SK-N-SH (cell line): ENCODE measurements at regions not wholly inside any gene's neighbourhood (a gene's known extent, or its start where the extent isn't known, plus 50 kb on each side); places are given as distances from the start of the nearest gene placed in this dataset.

Source experiments
- CTCF ChIA-PET: fragments of 300-600, 350-600 bp; formaldehyde crosslinking; extraction: SDS; loops from one replicate; lab custom pipeline; 2021; lab: Yijun Ruan, JAX
- POLR2A ChIA-PET: fragments of 350-600 bp; sonication (Branson Sonifier 250); formaldehyde crosslinking; extraction: SDS; loops from one replicate; lab custom pipeline; 2020; ENCODE audit warnings: antibody characterized with exemption, inconsistent platforms; lab: Yijun Ruan, JAX
- DNase-seq: peaks from one replicate; pipeline ENCODE4 v3.0.0; 2012
- H2AFZ ChIP-seq: fragments of 200-600 bp; sonication (generic); 2 replicates; pipeline ENCODE4 v1.8.1; 2016; ENCODE audit warnings: antibody characterized with exemption, mild to moderate bottlenecking, low read depth
- H3F3A ChIP-seq: fragments of 200-600 bp; sonication (generic); replicated peaks from 2 replicates; pipeline ENCODE3; 2016; ENCODE audit warnings: antibody characterized with exemption, mild to moderate bottlenecking; ENCODE audit not compliant: insufficient read depth
- H3K27ac ChIP-seq, 2 experiments: fragments of 200-500 bp in 1 of 2; fragments of 200-600 bp in 1 of 2; sonication (Bioruptor generic) in 1 of 2; sonication (generic), shearing (Covaris generic) in 1 of 2; 2 replicates each; pipeline versions ENCODE4 v1.5.1 to v1.6.1; 2014 to 2016; ENCODE audit warnings: low read depth in 2 of 2, inconsistent platforms in 1 of 2, low read length in 1 of 2, mild to moderate bottlenecking in 1 of 2, mixed read lengths in 1 of 2
- H3K27me3 ChIP-seq: fragments of 200-600 bp; sonication (generic), shearing (Covaris generic); 2 replicates; pipeline ENCODE4 v1.6.1; 2016; ENCODE audit warnings: mixed run types; ENCODE audit not compliant: insufficient read depth
- H3K36me3 ChIP-seq, 2 experiments: fragments of 200-500 bp in 1 of 2; fragments of 200-600 bp in 1 of 2; sonication (Bioruptor generic) in 1 of 2; sonication (generic) in 1 of 2; replicated peaks in 1 of 2; 2 replicates each; pipeline versions ENCODE3 to v1.5.1; 2014 to 2016; ENCODE audit warnings: low read length in 1 of 2, mild to moderate bottlenecking in 1 of 2; ENCODE audit not compliant: insufficient read depth in 2 of 2, control insufficient read depth in 1 of 2
- H3K4me1 ChIP-seq, 2 experiments: fragments of 200-500 bp in 1 of 2; fragments of 200-600 bp in 1 of 2; sonication (Bioruptor generic) in 1 of 2; sonication (generic), shearing (Covaris generic) in 1 of 2; 2 replicates each; pipeline versions ENCODE4 v1.5.1 to v1.6.1; 2014 to 2016; ENCODE audit warnings: low read depth in 1 of 2, low read length in 1 of 2, mixed run types in 1 of 2; ENCODE audit not compliant: insufficient read depth in 2 of 2, control insufficient read depth in 1 of 2
- H3K4me2 ChIP-seq: fragments of 200-600 bp; sonication (generic), shearing (Covaris generic); 2 replicates; pipeline ENCODE4 v1.6.1; 2017; ENCODE audit warnings: mixed run types
- H3K4me3 ChIP-seq, 2 experiments: fragments of 200-500 bp in 1 of 2; fragments of 200-600 bp in 1 of 2; sonication (Bioruptor generic) in 1 of 2; sonication (generic), shearing (Covaris generic) in 1 of 2; 2 replicates each; pipeline versions ENCODE4 v1.5.1 to v1.8.1; 2014 to 2016; ENCODE audit warnings: low read depth in 2 of 2, inconsistent platforms in 1 of 2, low read length in 1 of 2, mild to moderate bottlenecking in 1 of 2, mixed read lengths in 1 of 2, moderate library complexity in 1 of 2
- H3K79me2 ChIP-seq: fragments of 200-600 bp; sonication (generic); 2 replicates; pipeline ENCODE4 v1.8.1; 2017; ENCODE audit warnings: mild to moderate bottlenecking; ENCODE audit not compliant: insufficient read depth
- H3K9ac ChIP-seq: fragments of 200-600 bp; sonication (generic); 2 replicates; pipeline ENCODE4 v1.6.1; 2017; ENCODE audit warnings: mixed run types
- H3K9me2 ChIP-seq: fragments of 200-600 bp; sonication (generic); 2 replicates; pipeline ENCODE4 v1.6.1; 2017; ENCODE audit warnings: mixed run types
- H3K9me3 ChIP-seq: fragments of 200-600 bp; sonication (generic); 2 replicates; pipeline ENCODE4 v1.6.1; 2017; ENCODE audit warnings: mixed run types, mild to moderate bottlenecking, moderate library complexity
- H4K20me1 ChIP-seq: fragments of 200-600 bp; sonication (generic); 2 replicates; pipeline ENCODE4 v1.6.1; 2017; ENCODE audit warnings: mild to moderate bottlenecking, mixed run types; ENCODE audit not compliant: insufficient read depth
- ELF1 ChIP-seq: IDR thresholded peaks from 2 replicates; pipeline ENCODE4 v1.4.0; 2012
- FOSL2 ChIP-seq: IDR thresholded peaks from 2 replicates; pipeline ENCODE4 v1.4.0; 2012; ENCODE audit warnings: low read depth, mild to moderate bottlenecking, moderate library complexity, borderline replicate concordance
- FOXJ3 ChIP-seq: sonication (generic); formaldehyde crosslinking; IDR thresholded peaks from 2 replicates; pipeline ENCODE4 v1.5.1; 2020; ENCODE audit warnings: mild to moderate bottlenecking, missing genetic modification reagents
- FOXM1 ChIP-seq: IDR thresholded peaks from 2 replicates; pipeline ENCODE4 v1.4.0; 2012; ENCODE audit warnings: low read depth, mild to moderate bottlenecking
- IRF3 ChIP-seq: fragments of 150-350 bp; IDR thresholded peaks from 2 replicates; pipeline ENCODE4 v1.6.1; 2016; ENCODE audit warnings: mild to moderate bottlenecking, low read depth, low read length
- JUND ChIP-seq: IDR thresholded peaks from 2 replicates; pipeline ENCODE4 v1.4.0; 2012
- MEF2A ChIP-seq: IDR thresholded peaks from 2 replicates; pipeline ENCODE4 v1.4.0; 2012; ENCODE audit warnings: low read depth, borderline replicate concordance
- MXI1 ChIP-seq: IDR thresholded peaks from 2 replicates; pipeline ENCODE4 v1.6.1; 2012; ENCODE audit warnings: mild to moderate bottlenecking, low read depth, low read length, improper control_type of control experiment
- NFIC ChIP-seq: IDR thresholded peaks from 2 replicates; pipeline ENCODE4 v1.4.0; 2012; ENCODE audit warnings: borderline replicate concordance
- NRF1 ChIP-seq: IDR thresholded peaks from 2 replicates; pipeline ENCODE4 v1.6.1; 2012; ENCODE audit warnings: low read depth, mild to moderate bottlenecking, low read length
- POLR2AphosphoS5 ChIP-seq: IDR thresholded peaks from 2 replicates; pipeline ENCODE4 v1.6.1; 2012; ENCODE audit warnings: low read depth, low read length
- RCOR1 ChIP-seq: fragments of 150-350 bp; IDR thresholded peaks from 2 replicates; pipeline ENCODE4 v1.6.1; 2017; ENCODE audit warnings: antibody characterized with exemption, low read length
- REST ChIP-seq: IDR thresholded peaks from 2 replicates; pipeline ENCODE4 v1.6.1; 2012; ENCODE audit warnings: mild to moderate bottlenecking, low read depth, low read length, moderate library complexity
- RFX5 ChIP-seq: IDR thresholded peaks from 2 replicates; pipeline ENCODE4 v1.6.1; 2012; ENCODE audit warnings: mild to moderate bottlenecking, improper control_type of control experiment, low read length
- RXRA ChIP-seq: IDR thresholded peaks from 2 replicates; pipeline ENCODE4 v1.4.0; 2012; ENCODE audit warnings: low read depth, mild to moderate bottlenecking, borderline replicate concordance
- SIN3A ChIP-seq: IDR thresholded peaks from 2 replicates; pipeline ENCODE4 v1.6.1; 2012; ENCODE audit warnings: low read depth, mild to moderate bottlenecking, low read length, moderate library complexity, borderline replicate concordance
- SMC3 ChIP-seq: IDR thresholded peaks from 2 replicates; pipeline ENCODE4 v1.6.1; 2012; ENCODE audit warnings: low read depth, low read length, improper control_type of control experiment
- TAF1 ChIP-seq: IDR thresholded peaks from 2 replicates; pipeline ENCODE4 v1.6.1; 2012; ENCODE audit warnings: low read depth, mild to moderate bottlenecking, low read length, moderate library complexity, borderline replicate concordance
- TCF12 ChIP-seq: IDR thresholded peaks from 2 replicates; pipeline ENCODE4 v1.4.0; 2012
- USF2 ChIP-seq: fragments of 150-350 bp; IDR thresholded peaks from 2 replicates; pipeline ENCODE4 v1.6.1; 2017; ENCODE audit warnings: antibody characterized with exemption, low read length, low read depth, borderline replicate concordance
- WGBS: methylation state at CpG from one replicate; pipeline ENCODE4 v1.1.6; 2017; ENCODE audit warnings: low lambda C conversion rate; 5-methylcytosine and 5-hydroxymethylcytosine counted together
- TF ChIP-seq, protein P1 (sequence below): IDR thresholded peaks from 2 replicates; pipeline ENCODE4 v1.4.0; 2012; ENCODE audit warnings: low read depth
- TF ChIP-seq, protein P2 (sequence below): IDR thresholded peaks from 2 replicates; pipeline ENCODE4; 2012

DNA sequence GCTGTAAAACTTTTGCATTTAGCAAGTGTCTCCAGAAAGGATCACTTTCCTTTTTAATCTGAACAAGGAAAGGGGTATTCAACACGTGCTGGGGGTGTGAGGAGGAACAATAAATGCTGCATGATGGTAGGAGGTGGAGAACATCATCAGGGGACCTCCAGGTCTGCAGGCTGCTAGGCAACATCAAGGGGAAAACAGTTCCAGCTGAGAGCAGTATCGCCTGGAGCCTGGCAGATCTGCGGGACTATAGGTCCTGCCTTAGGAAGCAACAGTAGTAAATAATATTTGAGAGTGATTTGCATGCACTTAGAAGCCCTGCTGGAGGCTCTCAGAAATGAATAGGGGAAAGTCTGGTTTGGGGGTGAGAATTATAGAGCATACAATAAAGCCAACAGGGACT lies 175.6 kb downstream of the SUCLG1 start (continued):
- TF ChIP-seq REST = no peak
- TF ChIP-seq FOXJ3 = no peak
- TF ChIP-seq ELF1 = no peak
- TF ChIP-seq TAF1 = no peak
- no peak for TF ChIP-seq SMC3

DNA sequence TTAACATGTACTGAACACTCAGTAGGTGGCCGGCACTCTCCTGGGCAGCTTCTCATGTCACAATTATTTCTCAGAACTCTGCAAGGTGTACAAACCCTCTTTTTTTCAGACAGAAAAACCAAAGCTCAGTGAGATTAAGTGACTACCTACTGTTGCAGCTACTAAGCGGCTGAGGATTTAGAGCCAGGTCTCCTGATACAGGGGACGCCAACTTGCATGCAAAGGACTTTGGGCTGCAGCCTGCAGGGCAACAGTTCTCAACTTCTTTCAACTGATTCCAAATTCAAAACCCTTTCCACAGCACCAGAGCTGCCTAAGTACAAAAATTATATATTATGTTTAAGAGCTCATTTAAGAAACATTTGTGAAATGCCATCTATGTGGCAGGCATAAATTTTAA lies 177.6 kb downstream of the SUCLG1 start:
- ChIA-PET CTCF (interaction anchor here (0.8 to 1.0 kb wide), 2 partner anchors 22 to 33 kb away, joined by 5 read pairs; no protein-coding TSS in a partner anchor), POLR2A (no interaction called here)

GRCh38 chr2:84280873-84281272 lies 178.2 kb downstream of the SUCLG1 start:
- WGBS = 50% methylated on average over 1 of the region's 1 CpG
- Histone ChIP-seq H3K27ac (no peak overlapping the region), H3K9me3 (no peaks in the 10 kb centered on the region), H3K9ac (no peak overlapping the region), H4K20me1 (no peaks in the 10 kb centered on the region), H3K4me3 (no peak overlapping the region), H3K4me1 (no peaks in the 10 kb centered on the region), H3K4me2 (no peak overlapping the region), H3K9me2 (no peaks in the 10 kb centered on the region), H3K79me2 (no peaks in the 10 kb centered on the region), H3K27me3 (no peaks in the 10 kb centered on the region), H3K36me3 (no peaks in the 10 kb centered on the region), H2AFZ (no peak overlapping the region), H3F3A (no peaks in the 10 kb centered on the region)
- ChIA-PET POLR2A (no interaction called here), CTCF (interaction anchor here (0.8 kb wide), 1 partner anchor 34 kb away, joined by 3 read pairs; no protein-coding TSS in a partner anchor)
- DNase-seq = no peak
- no peak for TF ChIP-seq TCF12
- no peak for TF ChIP-seq MXI1
- no peak for TF ChIP-seq FOSL2
- no peak for TF ChIP-seq JUND
- TF ChIP-seq NFIC = no peak
- no peak for TF ChIP-seq RXRA
- no peak for TF ChIP-seq RFX5
- TF ChIP-seq RCOR1 = no peak
- TF ChIP-seq FOXM1 = no peak
- TF ChIP-seq, protein P1, sequence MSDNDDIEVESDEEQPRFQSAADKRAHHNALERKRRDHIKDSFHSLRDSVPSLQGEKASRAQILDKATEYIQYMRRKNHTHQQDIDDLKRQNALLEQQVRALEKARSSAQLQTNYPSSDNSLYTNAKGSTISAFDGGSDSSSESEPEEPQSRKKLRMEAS = no peak
- TF ChIP-seq NRF1 = no peak
- TF ChIP-seq SMC3 = no peak
- no peak for TF ChIP-seq IRF3
- no peak for TF ChIP-seq USF2
- TF ChIP-seq POLR2AphosphoS5 = no peak
- no peak for TF ChIP-seq ELF1
- TF ChIP-seq TAF1 = no peak
- no peak for TF ChIP-seq SIN3A
- TF ChIP-seq, protein P2, sequence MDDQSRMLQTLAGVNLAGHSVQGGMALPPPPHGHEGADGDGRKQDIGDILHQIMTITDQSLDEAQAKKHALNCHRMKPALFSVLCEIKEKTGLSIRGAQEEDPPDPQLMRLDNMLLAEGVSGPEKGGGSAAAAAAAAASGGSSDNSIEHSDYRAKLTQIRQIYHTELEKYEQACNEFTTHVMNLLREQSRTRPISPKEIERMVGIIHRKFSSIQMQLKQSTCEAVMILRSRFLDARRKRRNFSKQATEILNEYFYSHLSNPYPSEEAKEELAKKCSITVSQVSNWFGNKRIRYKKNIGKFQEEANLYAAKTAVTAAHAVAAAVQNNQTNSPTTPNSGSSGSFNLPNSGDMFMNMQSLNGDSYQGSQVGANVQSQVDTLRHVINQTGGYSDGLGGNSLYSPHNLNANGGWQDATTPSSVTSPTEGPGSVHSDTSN = no peak

More for the DNA sequence above, 177.6 kb downstream of the SUCLG1 start:
- H2AFZ ChIP-seq = no peak overlapping the region
- H3K4me2 ChIP-seq = no peak overlapping the region
- H3K79me2 ChIP-seq = no peaks in the 10 kb centered on the region
- no peaks in the 10 kb centered on the region for H3K4me1 ChIP-seq
- DNase-seq = no peak
- H3F3A ChIP-seq = no peaks in the 10 kb centered on the region
- no peak overlapping the region for H3K4me3 ChIP-seq
- H3K9me3 ChIP-seq = no peaks in the 10 kb centered on the region
- TF ChIP-seq MEF2A (no peak), TCF12 (no peak), RCOR1 (no peak)
- H3K9ac ChIP-seq = no peak overlapping the region
- no peak overlapping the region for H3K27ac ChIP-seq
- 22% methylated on average over 3 of the region's 3 CpGs for WGBS
- H3K36me3 ChIP-seq = no peaks in the 10 kb centered on the region
- H4K20me1 ChIP-seq = no peaks in the 10 kb centered on the region
- H3K27me3 ChIP-seq = no peaks in the 10 kb centered on the region
- no peaks in the 10 kb centered on the region for H3K9me2 ChIP-seq
